ENCODE measurements at regions not wholly inside any gene's neighbourhood (a gene's known extent, or its start where the extent isn't known, plus 50 kb on each side); places are given as distances from the start of the nearest gene placed in this dataset.
"Not testable (repeated sequence)": the region's sequence is repeated elsewhere in the genome, so short reads cannot be mapped to it uniquely, and the experiment has no call there.

GRCh38 chr16:29309601-29310000 lies 96.9 kb downstream of the NPIPB11 start:
- 95% methylated on average over 8 of the region's 13 CpGs; no CpG with 5 or more reads in 1 of the 2 experiments for WGBS, 2 experiments (ENCODE audit: extremely low coverage in 2 of 2, insufficient read length in 1 of 2)

More at GRCh38 chr16:29309601-29310000, 96.9 kb downstream of the NPIPB11 start:
- peak overlapping the region; percentile 100 for H3K4ac ChIP-seq (ENCODE audit: low read depth, low read length)
- H3K23ac ChIP-seq (ENCODE audit: low read depth, low read length); dilution Hi-C loops (cut with HindIII; ENCODE audit: low sequenced_read_pairs, unreplicated experiment); H3K9me3 ChIP-seq (ENCODE audit: control insufficient read depth, insufficient read depth, low read length); intact Hi-C loops (cut with micrococcal nuclease); H3K36me3 ChIP-seq (ENCODE audit: control insufficient read depth, insufficient read depth, low read length); H3K27me3 ChIP-seq (ENCODE audit: control insufficient read depth, insufficient read depth, low read length); H3K9ac ChIP-seq (ENCODE audit: low read depth, low read length); H2AFZ ChIP-seq (replicated peaks; ENCODE audit: low read length, poor library complexity); H3K56ac ChIP-seq (ENCODE audit: extremely low read depth, insufficient read depth, low read length); in situ Hi-C loops (cut with MboI; ENCODE audit: low sequenced_read_pairs); H2AK9ac ChIP-seq (replicated peaks; ENCODE audit: low read depth, low read length, poor library complexity); H3K4me3 ChIP-seq (ENCODE audit: insufficient read depth, low read depth, low read length); H3K14ac ChIP-seq (replicated peaks; ENCODE audit: low read depth, low read length); BruUV-seq (replicated peaks); H2BK5ac ChIP-seq (ENCODE audit: low read depth, low read length, poor library complexity, severe bottlenecking); POLR2A ChIA-PET (ENCODE audit: unreplicated experiment); CTCF ChIA-PET; ATAC-seq (ENCODE audit: low read depth); DNase-seq; H4K20me1 ChIP-seq (ENCODE audit: insufficient read depth, low read length); H3K4me2 ChIP-seq (ENCODE audit: low read depth, low read length): not testable (repeated sequence)
- H3K79me1 ChIP-seq (ENCODE audit: low read depth in 1 of 2, low read length in 2 of 2), result peaks cover 0 to 12% of the 10 kb centered on the region in 2 experiments; a peak in 1 of 4 replicates
- peak overlapping the region; percentile 38; the same call in 1 of the 2 replicates for H4K5ac ChIP-seq (ENCODE audit: low read depth, low read length)
- H2BK15ac ChIP-seq (ENCODE audit: low read depth, low read length), result 0 out of 3 replicates have a peak overlapping the region, but pooled peaks have one; percentile 24
- H2BK20ac ChIP-seq (ENCODE audit: low read depth, low read length), result peak overlapping the region; percentile 70
- peaks cover 23% of the 10 kb centered on the region for H3K4me1 ChIP-seq (ENCODE audit: control insufficient read depth, insufficient read depth, low read length)
- H2BK120ac ChIP-seq (ENCODE audit: low read depth, low read length), result peak overlapping the region; percentile 99
- H4K8ac ChIP-seq (ENCODE audit: low read depth in 2 of 2, low read length in 2 of 2), result 0 out of 4 replicates have a peak overlapping the region, but pooled peaks of 1 of the 2 experiments have one; percentile 100
- peak overlapping the region; percentile 100 for H4K91ac ChIP-seq (ENCODE audit: insufficient read depth, low read depth, low read length)
- H3K27ac ChIP-seq (ENCODE audit: insufficient read depth, low read length), result peak overlapping the region; percentile 99
- peak overlapping the region; percentile 100 for H2AK5ac ChIP-seq (ENCODE audit: low read depth, low read length)
- H3K18ac ChIP-seq (ENCODE audit: low read depth, low read length), result peak overlapping the region; percentile 9; the same call in 1 of the 2 replicates
- peaks cover 22% of the 10 kb centered on the region for H3K9me1 ChIP-seq (ENCODE audit: insufficient read depth, low read length)

All from IMR-90 (cell line).